ENCODE measurements at regions not wholly inside any gene's neighbourhood (a gene's known extent, or its start where the extent isn't known, plus 50 kb on each side); places are given as distances from the start of the nearest gene placed in this dataset.

DNA sequence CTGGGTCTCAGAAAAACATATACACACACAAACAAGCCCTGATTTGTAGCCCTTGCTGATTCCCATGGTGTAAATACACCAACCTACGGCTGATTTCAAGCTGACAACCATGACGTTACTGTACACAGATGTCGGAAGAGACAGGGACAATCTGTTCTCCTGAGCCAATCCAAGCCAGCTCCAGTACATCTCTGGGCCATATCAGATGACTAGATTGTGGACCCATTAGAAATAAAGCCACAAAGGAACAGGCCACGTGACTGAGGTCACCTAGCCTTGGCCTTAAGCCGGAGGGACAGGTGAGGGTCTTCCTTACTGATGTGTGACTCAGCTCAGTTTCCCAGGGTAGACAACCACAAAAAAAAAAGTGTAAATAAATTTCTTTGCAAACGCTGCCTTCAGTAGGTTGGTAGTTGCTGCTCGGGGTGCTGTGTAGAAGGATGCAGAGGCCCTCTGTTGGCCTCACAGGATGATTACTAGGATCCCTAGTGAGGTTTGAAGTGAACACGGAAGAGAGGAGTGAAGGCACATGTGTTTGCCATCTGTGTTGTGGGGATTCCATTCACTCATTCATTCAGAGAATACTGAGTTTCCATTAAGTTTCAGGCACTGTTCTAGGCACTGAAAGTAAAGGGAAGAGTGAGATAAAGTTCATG is 99.0 kb upstream of the LARGE1 start:
- TF ChIP-seq, protein P1, sequence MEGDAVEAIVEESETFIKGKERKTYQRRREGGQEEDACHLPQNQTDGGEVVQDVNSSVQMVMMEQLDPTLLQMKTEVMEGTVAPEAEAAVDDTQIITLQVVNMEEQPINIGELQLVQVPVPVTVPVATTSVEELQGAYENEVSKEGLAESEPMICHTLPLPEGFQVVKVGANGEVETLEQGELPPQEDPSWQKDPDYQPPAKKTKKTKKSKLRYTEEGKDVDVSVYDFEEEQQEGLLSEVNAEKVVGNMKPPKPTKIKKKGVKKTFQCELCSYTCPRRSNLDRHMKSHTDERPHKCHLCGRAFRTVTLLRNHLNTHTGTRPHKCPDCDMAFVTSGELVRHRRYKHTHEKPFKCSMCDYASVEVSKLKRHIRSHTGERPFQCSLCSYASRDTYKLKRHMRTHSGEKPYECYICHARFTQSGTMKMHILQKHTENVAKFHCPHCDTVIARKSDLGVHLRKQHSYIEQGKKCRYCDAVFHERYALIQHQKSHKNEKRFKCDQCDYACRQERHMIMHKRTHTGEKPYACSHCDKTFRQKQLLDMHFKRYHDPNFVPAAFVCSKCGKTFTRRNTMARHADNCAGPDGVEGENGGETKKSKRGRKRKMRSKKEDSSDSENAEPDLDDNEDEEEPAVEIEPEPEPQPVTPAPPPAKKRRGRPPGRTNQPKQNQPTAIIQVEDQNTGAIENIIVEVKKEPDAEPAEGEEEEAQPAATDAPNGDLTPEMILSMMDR (IDR thresholded peaks at IDR 0.05 in 8 of 11, conservative IDR thresholded peaks at IDR 0.05 in 3 of 11): no peak
- no peak for TF ChIP-seq POLR2A (IDR thresholded peaks at IDR 0.05)
- TF ChIP-seq POLR2AphosphoS5 (IDR thresholded peaks at IDR 0.05): no peak

Data from spleen (tissue), 7 donors.